ENCODE measurements at regions not wholly inside any gene's neighbourhood (a gene's known extent, or its start where the extent isn't known, plus 50 kb on each side); places are given as distances from the start of the nearest gene placed in this dataset.

DNA sequence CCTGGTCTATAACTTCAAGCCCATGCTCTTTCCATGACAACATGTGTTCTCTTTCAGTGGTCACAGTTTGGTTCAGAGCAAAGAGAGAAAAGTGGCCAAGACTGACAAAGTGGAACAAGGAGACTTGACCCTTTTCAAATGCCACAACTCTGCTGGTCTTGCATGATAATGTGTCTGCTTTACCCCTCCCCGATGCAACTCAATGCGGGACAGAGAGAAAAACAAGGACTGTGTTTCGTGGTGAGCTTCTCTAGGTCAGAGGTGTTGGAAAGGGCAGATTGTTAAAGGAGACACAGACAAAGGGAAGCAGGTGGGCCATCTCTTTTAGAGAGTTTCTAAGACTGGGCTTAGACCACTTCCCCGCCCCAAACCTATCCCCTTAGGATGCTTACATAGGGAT is 61.6 kb upstream of the SERTM1 start:
- H3K27me3 ChIP-seq (ENCODE audit: insufficient read depth, low read length, poor library complexity), result no peaks in the 10 kb centered on the region
- H3K27ac ChIP-seq (ENCODE audit: low read length), result no peak overlapping the region
- H3K4me3 ChIP-seq (ENCODE audit: low read depth in 1 of 2, low read length in 2 of 2), result no peak overlapping the region
- no peak for DNase-seq
- H3K36me3 ChIP-seq (ENCODE audit: insufficient read depth, low read length), result no peaks in the 10 kb centered on the region
- H3K4me2 ChIP-seq (ENCODE audit: insufficient read depth, low read length), result no peak overlapping the region
- no peaks in the 10 kb centered on the region for H3K79me2 ChIP-seq (ENCODE audit: insufficient read depth, low read length)
- H2AFZ ChIP-seq (ENCODE audit: low read depth, low read length), result no peak overlapping the region
- ATAC-seq (ENCODE audit: insufficient read depth, low read depth), result no peak
- H3K9ac ChIP-seq (ENCODE audit: low read depth, low read length), result no peak overlapping the region
- TF ChIP-seq EZH2 (IDR thresholded peaks at IDR 0.05; ENCODE audit: borderline replicate concordance, low read depth, low read length, severe bottlenecking), result no peak
- TF ChIP-seq, protein P1, sequence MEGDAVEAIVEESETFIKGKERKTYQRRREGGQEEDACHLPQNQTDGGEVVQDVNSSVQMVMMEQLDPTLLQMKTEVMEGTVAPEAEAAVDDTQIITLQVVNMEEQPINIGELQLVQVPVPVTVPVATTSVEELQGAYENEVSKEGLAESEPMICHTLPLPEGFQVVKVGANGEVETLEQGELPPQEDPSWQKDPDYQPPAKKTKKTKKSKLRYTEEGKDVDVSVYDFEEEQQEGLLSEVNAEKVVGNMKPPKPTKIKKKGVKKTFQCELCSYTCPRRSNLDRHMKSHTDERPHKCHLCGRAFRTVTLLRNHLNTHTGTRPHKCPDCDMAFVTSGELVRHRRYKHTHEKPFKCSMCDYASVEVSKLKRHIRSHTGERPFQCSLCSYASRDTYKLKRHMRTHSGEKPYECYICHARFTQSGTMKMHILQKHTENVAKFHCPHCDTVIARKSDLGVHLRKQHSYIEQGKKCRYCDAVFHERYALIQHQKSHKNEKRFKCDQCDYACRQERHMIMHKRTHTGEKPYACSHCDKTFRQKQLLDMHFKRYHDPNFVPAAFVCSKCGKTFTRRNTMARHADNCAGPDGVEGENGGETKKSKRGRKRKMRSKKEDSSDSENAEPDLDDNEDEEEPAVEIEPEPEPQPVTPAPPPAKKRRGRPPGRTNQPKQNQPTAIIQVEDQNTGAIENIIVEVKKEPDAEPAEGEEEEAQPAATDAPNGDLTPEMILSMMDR (IDR thresholded peaks at IDR 0.05; ENCODE audit: borderline replicate concordance, extremely low read depth, low read length, poor library complexity, severe bottlenecking), result no peak
- H4K20me1 ChIP-seq (ENCODE audit: insufficient read depth, low read length), result no peaks in the 10 kb centered on the region
- H3K9me3 ChIP-seq (ENCODE audit: insufficient read depth, low read length, severe bottlenecking), result no peaks in the 10 kb centered on the region
- H3K4me1 ChIP-seq (ENCODE audit: insufficient read depth, low read length), result no peaks in the 10 kb centered on the region

DNA sequence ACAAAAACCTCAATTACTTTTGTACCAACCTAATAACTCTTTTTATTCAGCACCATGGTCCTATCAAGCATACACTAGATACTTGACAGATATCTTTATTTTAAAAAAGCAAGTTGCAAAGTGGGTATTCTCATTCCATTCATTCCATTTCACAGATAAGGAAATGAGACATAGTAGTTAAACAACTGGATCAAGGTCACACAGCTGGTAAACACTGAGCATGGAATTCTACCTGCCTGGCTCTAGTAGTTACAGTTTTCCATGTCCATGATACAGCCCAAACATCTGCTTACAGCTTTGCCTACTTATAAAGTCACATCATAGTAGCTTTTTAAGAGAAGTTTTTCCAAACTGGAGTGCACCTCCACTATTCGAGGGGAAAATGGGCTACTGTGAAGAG is 57.1 kb upstream of the SERTM1 start:
- DNase-seq, result no peak
- no peak overlapping the region for H2AFZ ChIP-seq (ENCODE audit: low read depth, low read length)

DNA sequence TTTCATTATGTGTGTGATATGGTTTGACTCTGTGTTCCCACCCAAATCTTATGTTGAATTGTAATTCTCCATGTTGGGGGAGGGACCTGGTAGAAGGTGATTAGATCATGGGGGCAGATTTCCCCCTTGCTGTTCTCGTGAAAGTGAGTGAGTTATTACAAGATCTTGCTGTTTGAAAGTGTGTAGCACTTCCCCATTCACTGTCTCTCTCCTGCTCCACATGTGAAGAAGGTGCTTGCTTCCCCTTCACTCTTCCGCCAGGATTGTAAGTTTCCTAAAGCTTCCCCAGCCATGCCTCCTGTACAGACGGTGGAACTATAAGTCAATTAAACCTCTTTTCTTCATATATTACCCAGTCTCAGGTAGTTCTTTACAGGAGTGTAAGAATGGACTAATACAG is 54.3 kb upstream of the SERTM1 start:
- DNase-seq, result no peak
- Histone ChIP-seq H2AFZ (ENCODE audit: low read depth, low read length) (no peak overlapping the region), H3K9me3 (ENCODE audit: insufficient read depth, low read length, severe bottlenecking) (no peaks in the 10 kb centered on the region), H3K27me3 (ENCODE audit: insufficient read depth, low read length, poor library complexity) (no peaks in the 10 kb centered on the region), H4K20me1 (ENCODE audit: insufficient read depth, low read length) (no peaks in the 10 kb centered on the region), H3K4me2 (ENCODE audit: insufficient read depth, low read length) (no peak overlapping the region), H3K36me3 (ENCODE audit: insufficient read depth, low read length) (no peaks in the 10 kb centered on the region), H3K4me1 (ENCODE audit: insufficient read depth, low read length) (no peaks in the 10 kb centered on the region), H3K4me3 (ENCODE audit: low read depth in 1 of 2, low read length in 2 of 2) (no peak overlapping the region), H3K9ac (ENCODE audit: low read depth, low read length) (no peak overlapping the region), H3K79me2 (ENCODE audit: insufficient read depth, low read length) (no peaks in the 10 kb centered on the region), H3K27ac (ENCODE audit: low read length) (no peak overlapping the region)
- TF ChIP-seq EZH2 (IDR thresholded peaks at IDR 0.05; ENCODE audit: borderline replicate concordance, low read depth, low read length, severe bottlenecking), result no peak
- TF ChIP-seq, protein P1 (IDR thresholded peaks at IDR 0.05; ENCODE audit: borderline replicate concordance, extremely low read depth, low read length, poor library complexity, severe bottlenecking), result no peak
- ATAC-seq (ENCODE audit: insufficient read depth, low read depth), result no peak

More for the DNA sequence above, 57.1 kb upstream of the SERTM1 start:
- H3K27ac ChIP-seq (ENCODE audit: low read length), result no peak overlapping the region
- no peak overlapping the region for H3K4me3 ChIP-seq (ENCODE audit: low read depth in 1 of 2, low read length in 2 of 2)
- no peak overlapping the region for H3K9ac ChIP-seq (ENCODE audit: low read depth, low read length)
- no peaks in the 10 kb centered on the region for H4K20me1 ChIP-seq (ENCODE audit: insufficient read depth, low read length)
- H3K27me3 ChIP-seq (ENCODE audit: insufficient read depth, low read length, poor library complexity), result no peaks in the 10 kb centered on the region
- no peak for ATAC-seq (ENCODE audit: insufficient read depth, low read depth)
- H3K36me3 ChIP-seq (ENCODE audit: insufficient read depth, low read length), result no peaks in the 10 kb centered on the region
- no peaks in the 10 kb centered on the region for H3K79me2 ChIP-seq (ENCODE audit: insufficient read depth, low read length)
- TF ChIP-seq EZH2 (IDR thresholded peaks at IDR 0.05; ENCODE audit: borderline replicate concordance, low read depth, low read length, severe bottlenecking), result no peak
- TF ChIP-seq, protein P1 (IDR thresholded peaks at IDR 0.05; ENCODE audit: borderline replicate concordance, extremely low read depth, low read length, poor library complexity, severe bottlenecking), result no peak
- no peaks in the 10 kb centered on the region for H3K4me1 ChIP-seq (ENCODE audit: insufficient read depth, low read length)
- no peak overlapping the region for H3K4me2 ChIP-seq (ENCODE audit: insufficient read depth, low read length)
- H3K9me3 ChIP-seq (ENCODE audit: insufficient read depth, low read length, severe bottlenecking), result no peaks in the 10 kb centered on the region

Measured in DND-41 (cell line).